NCI-H460 (cell line): ENCODE measurements at regions not wholly inside any gene's neighbourhood (a gene's known extent, or its start where the extent isn't known, plus 50 kb on each side); places are given as distances from the start of the nearest gene placed in this dataset.

Experiments used
- DNase-seq: peaks from one replicate; pipeline ENCODE4 v3.0.0-alpha.2; 2016; ENCODE audit warnings: low read depth; ENCODE audit errors: extremely low read depth

DNA sequence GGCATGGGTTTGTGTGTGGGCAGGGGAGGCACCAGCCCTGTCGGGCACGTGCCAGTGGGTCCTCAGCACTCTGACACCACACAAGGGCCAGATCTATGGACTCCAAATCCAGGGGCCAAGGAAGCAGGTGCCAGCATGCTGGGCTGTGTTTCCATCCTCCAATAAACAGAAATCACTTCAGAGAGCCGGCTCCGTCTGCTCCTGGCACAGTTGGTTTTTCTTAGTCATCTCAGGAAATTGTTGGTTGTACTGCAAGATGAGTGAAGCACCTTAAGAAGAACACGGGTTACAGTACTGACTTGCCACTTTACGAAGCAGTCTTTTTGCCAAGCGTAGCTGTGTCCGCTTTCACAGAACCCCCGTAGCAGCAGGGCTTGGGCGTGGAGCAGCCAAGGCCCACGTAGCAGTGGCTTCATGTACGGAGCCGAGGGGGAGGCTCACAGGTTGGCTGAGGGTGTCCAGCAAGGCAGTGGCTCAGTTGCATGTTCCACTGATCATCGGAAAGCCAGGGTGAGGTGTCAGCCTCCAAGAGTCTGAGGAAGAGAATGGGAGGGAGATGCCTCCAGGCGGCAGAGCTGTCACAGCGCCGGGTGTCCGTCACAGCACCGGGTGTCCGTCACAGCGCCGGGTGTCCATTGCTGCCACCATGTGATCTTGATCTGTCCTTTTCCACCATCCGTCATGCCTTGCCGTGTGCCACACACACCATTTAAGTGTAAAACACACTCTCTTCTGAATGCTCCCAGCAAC is 314.9 kb downstream of the CTTN start:
- DNase-seq, result no peak

DNA sequence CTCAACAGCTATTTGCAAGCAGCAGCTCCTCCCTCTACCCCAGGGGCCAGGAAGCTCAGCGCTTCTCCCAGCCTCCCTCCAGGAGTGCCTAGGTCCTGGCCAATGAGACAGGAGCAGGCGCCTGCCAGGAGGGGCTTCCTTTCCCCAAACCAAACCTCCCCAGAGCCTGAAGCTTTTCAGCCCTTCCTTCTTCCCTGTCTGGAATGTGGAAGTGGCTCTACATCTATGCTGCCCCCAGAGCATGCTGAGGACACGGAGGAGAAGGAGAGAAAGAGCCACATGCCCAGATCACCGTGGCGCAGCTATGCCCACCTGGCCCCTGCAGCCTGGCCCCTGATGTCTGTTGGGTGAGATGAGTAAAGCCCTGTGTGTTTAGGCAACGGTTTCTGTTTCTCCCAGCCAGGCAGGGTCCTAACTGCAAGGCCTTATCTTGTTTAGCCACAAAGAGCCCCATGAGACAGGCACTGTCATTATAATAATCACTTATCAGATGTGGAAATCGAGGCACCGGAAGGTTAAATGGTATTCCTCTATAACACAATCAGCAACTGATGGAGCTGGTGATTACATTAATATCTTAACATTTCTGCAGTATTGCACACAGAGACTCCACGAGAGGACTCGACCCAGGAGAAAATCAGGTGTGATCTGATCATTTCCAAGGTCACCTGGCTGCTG is 315.8 kb downstream of the CTTN start:
- DNase-seq, result no peak

DNA sequence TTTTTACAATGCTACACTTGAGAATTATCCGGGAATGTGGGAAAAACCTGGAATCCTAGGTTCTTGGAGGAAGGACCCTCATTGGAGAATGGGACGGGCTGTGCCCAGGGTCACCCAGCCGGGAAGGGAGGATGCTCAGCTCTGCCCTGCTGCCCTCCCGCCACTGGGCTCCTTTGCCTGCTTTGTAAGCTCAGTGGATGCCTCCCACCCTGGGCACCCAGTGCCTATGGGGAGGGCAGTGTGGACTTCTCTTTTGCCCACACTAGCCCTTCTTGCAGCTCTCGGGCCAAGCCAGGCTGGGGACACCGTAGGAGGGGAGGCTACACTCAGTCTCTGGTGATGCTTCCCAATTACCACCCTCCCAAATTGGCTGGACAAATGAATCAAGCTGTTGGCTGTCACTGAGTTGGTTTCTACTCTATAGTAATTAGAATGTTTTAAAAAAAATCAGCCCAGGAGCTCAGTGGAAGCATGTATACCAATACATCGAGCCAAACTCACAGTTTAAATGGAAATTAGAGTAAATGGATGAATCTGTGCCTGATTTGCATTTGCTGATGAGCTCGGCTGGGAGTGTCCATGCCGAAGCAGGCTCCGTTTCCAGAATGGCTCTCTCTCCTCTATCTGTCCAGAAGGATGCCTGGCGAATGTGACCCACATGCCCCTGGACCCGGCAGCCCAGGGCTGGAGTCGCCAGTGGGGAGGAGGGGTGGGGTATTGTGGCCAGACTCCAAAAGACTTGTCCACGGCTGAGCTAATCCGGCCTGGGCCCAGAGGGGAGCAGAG is 317.0 kb downstream of the CTTN start:
- no peak for DNase-seq

DNA sequence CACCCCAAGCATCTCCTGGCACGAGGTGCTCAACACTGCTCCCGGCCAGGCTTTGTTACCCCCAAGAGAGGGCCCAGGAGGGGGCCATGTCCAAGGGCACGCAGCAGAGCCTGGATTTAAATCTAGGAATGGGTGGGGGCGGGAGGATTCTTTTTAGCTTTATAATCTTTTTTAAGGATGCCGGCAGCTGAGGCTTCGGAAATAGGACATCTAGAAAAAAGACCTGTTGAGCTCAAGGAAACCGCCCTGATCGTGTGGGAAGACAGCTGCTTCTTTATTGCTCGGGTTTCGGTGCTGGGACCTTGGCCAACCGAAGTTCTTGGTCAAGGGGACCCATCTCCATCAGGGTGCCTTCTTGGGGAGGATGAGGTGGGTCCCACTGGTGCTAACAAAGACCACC is 317.9 kb downstream of the CTTN start:
- DNase-seq, result no peak

DNA sequence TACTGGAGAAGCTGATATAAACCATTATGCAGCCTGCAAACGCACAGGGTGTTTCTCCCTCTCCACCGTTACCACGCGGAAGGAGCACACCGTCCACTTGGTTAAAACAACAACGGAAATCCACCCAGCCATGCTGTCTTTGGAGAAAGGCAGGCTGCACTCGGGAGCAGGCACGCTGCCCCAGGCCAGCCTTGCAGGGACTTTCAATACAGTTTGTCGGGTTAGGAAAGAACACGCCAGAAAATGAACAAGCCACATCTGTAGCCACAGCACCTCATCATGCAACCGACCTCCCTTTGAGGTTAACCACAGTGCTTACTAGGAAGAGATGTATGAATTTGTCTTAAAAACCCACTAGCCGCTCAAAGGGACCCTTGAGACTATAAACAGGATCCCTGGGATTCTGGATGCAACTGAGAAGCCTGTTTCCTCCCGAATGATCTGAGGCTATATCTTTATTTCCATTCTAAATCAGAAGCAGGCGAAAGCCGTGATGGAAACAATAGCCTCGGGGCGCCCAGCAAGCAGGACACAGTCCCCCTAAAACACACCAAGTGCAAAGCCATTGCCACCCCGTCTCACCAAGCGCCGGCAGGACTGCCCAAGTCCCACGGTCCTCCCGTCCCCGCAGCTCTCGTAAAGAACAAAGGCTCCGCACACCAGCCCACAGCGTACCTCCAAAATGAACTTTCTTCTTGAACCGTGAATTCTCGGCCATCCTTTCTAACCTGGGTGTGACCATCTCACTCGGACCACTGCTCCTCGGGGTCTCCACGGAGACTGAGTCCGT is 318.9 kb downstream of the CTTN start:
- DNase-seq, result no peak

DNA sequence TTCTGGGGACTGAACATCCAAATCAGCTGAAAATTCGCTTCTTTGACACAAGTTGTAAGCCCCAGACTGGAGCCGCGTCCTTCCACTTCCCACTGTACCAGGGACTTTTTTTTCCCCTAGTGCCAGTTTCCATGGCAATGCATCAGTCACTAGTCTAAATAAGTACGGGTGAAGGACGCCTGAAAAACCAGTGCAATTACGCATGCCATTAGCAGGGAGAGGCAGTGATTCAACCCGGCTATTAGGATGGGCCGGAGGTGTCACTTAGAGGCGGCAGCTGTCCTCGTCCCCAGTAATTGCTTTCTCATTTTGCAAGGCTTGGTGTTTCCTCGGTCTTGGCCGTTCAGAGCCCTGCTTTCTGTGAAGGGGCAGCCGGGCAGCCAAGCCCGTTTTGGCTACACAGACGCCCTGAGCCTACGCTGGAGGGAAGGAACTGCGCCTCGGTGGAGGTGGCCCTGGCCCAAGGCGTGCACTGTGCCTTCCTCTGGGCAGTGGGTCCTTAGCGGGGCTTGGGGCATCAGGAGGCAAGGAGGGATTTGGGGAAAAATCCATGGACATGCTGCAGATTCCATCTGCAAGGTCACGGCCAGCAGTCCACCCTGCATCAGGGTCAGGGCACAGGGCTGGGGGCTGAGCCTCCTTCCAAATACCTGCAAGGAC is 319.7 kb downstream of the CTTN start:
- no peak for DNase-seq

DNA sequence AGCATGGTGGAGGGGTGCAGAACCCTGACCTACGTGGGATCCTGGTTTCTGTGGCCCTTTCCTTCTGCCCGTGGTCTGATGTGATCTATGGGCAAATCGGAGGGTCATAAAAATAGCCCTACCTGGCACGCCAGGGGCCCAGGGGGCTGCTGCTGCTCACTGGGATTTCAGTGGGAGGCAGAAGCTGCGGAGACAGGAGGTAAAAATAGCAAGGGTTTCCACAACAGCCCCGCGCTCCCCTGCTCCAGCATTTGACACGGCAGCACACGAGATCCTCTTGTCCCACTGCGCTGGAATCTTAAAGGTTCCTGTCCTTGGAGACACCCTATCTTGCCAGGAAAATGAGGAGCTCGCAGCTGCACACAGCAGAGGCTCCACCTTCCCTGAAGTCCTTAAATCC is 321.2 kb downstream of the CTTN start:
- DNase-seq, result no peak

DNA sequence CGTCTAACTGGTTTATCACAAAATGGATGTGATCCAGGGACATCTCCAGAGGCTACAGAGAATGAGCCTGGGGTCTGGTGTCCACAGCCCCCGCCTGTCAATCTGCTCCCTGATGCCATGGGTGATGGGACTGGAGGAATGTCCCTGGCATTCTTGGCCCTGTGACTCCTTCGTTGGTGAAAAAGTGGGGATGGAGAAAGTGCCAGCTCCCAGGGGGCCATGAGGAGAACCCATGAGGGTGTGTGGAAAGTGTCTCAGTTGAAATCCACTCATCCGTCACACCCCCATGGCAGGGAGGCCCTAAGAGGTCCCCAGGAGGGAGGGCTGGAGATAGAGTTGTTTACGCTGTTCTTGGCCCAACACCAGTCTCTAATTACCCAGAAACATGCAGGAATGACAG is 322.0 kb downstream of the CTTN start:
- DNase-seq, result no peak

DNA sequence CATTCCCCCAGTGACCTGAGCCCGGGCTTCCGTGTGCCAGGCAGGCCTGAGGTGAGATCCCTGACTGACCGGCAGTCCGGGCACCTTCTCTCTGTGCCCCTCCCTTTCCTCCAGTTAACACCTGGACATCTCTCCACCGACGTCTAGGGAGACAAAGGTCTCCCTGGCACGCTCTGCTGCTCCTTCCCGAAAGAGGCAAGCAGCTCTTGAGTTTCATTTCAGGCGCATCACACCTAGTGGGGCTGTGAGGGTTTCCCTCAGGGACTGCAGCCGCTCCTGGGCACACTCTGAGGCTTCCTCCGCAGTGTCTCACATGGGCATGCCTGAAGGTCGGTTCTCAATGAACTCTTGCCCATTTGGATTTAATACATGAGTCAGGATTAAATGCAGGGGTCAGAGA is 322.7 kb downstream of the CTTN start:
- no peak for DNase-seq

DNA sequence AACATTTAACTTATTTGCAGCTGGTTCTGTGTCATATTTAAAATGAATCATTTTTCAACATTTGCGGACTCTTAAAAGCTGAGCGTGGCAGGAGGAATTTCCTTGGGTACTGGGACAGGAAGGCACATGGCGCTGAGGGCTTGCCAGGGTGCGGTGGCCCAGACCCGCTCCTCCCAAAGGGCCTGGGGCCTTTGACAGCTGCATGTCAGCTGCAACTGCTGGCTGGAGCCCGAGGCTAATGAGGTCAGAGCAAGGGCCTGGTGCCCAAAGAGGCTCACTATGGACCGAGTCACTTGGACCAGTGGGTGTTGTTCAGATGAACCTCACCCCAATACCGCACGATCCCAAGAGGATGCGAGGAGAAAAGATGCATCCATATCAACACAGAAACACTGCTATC is 326.9 kb downstream of the CTTN start:
- no peak for DNase-seq

DNA sequence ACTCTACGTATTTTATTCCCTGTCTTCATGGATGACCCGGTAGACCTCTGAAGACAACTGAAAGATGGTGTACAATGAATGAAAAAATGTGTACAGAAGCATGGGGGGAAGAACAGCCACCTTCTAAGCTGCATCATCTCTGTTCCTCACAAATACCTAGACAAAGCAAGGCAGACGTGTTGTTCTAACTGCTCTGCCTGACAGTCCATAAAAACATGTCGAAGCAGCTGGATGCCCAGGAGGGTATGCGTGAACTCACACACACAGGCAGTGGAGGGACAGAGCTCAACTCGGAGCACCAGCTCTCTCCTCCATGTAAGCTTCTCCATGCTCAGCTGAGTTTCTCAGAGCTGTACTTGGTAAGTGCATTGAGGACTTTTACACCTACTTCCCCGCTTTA is 327.4 kb downstream of the CTTN start:
- no peak for DNase-seq

DNA sequence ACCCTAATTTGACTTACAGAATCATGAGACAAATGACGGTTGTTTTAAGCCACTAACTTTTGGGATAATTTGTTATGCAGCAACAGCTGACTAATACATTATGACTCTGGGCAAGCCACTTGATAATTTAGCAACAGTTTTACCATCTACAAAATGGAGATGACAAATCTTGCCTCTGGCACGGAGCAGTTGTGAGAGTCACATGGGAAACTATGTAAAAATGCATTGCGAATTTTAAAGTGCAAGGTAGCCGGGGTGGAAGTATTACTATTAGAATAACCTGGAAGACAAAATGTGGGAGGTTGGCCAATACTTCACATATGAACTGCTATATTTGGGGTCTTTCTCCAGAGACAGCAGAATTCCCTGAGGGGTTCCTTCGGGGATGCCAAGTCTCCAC is 328.7 kb downstream of the CTTN start:
- no peak for DNase-seq

DNA sequence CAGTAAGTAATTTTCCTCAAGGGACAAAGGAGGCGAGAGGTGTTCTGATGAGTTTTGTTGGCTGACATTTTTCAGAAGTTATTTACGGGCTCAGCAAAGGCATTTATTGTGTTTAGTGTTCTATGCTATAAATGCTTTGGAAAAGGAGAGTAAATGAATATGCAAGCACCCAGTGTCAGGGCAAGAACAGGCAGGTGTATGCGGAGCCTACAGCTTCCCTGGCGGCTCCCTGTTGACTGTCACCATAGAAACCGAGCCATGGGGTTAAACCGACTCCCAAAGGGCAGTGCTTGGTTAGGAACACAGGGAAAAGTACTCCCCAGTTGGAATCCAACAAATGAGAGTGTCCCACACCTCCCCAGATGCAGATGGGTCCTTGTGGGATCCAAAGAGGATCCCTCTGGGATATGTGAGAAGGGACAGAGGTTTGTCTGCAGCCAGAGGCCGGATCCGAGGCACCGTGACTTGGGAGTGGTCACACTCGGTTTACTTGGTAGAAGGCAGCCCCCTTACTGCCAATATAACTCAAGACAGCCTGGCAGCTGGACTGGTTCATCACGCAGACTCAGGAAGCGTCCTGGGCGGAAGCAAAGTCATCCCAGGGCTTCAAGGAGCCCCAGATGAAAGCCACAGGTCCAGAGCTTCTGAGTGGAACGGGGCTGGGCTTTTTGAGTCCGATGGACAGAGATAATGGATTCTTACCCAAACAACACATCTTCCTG is 329.7 kb downstream of the CTTN start:
- no peak for DNase-seq

DNA sequence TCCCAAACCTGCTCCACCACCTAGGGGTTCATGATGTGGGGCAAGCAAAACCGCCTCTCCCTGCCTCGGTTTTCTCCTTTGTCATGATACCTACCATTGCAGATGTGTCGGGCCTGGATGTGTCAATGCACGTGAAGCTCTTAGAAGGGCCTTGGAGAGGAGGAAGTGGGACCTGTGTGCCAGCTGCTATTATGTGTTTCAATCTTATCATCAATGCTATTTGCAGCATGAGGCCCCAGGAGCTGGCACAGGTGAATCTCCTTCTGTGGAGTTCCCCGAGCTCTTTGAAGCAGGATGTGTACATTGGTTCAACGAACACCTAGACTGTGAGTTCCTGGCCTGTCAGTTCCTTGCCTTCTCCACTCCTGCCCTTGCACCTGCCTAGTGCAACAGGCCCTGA is 331.6 kb downstream of the CTTN start:
- DNase-seq, result no peak

DNA sequence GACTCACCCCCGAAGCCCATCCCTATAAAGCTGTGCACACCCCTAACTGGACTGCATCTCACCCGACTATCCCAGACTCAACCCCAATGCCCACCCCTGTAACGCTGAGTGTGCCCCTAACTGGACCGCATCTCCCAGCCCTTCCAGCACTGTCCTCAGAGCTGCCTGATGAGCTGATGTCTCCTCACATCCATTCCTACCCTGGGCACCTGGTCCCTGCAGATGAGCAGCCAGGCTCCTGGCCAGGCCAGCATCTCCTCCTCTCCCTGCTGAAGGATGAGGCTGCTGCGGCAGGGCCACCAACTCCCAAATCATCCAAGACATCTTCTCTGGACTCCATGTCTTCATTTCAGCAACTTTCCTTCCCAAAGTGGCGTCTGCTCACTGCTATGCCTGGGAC is 332.1 kb downstream of the CTTN start:
- no peak for DNase-seq

DNA sequence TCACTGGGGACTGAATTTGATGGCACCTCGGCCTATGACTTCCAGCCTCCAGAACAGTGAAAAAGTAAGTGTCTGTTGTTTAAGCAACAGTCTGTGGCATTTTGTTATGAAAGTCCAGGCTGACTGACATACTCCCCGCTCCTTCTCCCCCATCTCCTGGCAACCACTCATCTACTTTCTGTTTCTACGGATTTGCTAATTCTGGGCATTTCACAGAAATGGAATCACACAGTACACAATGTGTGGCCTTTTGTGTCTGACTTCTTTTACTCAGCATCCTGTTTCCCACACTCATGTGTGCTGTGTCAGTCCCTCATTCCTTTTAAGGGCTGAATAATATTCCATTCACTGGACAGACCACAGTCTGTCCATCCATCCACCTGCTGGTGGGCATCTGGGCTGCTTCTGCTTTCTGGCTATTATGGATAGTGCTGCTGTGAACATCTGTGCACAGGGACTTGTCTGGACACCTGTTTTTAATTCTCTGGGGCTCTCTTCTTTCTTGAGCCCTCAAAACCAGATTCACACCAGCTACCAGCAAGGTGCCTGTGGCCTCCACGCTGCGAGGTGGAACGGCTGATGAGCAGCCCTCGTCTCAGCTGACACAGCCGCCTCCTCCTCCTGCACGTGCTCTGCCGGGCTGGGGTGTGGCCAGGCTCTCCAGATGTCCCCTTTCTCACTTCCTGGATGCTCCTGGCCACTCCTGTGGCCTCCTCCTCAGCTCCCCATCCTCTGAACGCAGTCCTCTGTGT is 333.1 kb downstream of the CTTN start:
- no peak for DNase-seq

DNA sequence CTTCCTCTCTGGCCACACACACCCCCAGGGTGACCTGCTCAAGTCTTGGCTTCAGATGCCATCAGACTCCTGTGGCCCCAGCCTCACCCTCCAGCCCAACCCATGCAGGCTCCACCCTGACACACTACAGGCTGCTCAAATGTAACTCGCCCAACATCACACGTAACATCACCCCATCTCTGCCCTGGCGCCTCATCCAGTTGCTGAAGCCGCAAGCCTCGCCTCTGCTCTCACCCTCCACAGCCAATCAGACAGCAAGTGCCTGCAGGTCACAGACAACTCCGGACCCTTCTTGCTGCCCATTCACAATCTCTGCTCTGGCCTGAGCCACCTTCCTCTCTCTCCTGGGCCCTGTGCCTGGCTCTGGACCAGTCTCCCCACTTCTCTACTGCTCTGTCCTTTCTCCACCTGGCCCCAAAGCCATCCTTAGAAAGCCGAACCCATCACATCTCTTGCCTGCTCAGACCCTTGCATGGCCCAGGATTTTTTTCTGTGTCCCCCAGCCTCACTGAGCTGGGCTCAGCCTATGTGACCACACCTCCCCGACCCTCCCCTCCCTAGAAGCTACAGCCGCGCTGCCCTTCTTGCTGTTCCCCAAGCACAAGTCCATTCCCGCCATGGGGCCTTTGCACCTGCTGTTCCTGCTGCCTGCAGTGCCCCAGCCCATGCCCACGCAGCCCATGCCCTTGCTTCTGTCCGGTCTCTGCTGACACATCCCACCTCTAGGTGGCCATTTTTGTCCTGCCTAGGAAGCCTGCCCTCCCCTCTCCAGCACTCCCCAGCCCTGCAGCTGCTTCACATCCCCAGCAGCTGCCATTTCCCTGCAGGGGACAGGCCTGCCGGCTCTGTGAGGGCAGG is 333.9 kb downstream of the CTTN start:
- DNase-seq, result no peak

DNA sequence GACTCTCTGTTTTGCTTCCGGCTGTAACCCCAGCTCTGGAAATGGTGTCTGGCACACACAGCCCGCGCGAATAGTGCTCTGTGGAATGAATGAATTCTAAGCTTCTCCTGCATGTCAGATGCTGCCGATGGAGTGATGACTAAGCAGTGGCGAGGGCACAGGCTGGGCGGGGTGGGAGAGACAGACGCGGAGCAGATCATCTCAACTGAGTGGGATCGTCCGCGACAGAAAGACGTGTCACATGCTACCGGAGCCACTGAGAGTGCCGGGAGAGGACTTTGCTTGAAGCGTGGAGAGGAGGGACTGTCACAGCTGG is 334.5 kb downstream of the CTTN start:
- no peak for DNase-seq
